Suppressor macrophage treated with lipopolysaccharide for 1 hour (primary cell): ENCODE measurements at regions not wholly inside any gene's neighbourhood (a gene's known extent, or its start where the extent isn't known, plus 50 kb on each side); places are given as distances from the start of the nearest gene placed in this dataset.

Experiments
- DNase-seq, 3 donors: peaks; one replicate each; pipeline ENCODE4 v3.0.0-alpha.2; 2020 to 2022

- no peak for DNase-seq
Measured at GRCh38 chr1:36572906-36573305, 90.2 kb upstream of the CSF3R start.

DNA sequence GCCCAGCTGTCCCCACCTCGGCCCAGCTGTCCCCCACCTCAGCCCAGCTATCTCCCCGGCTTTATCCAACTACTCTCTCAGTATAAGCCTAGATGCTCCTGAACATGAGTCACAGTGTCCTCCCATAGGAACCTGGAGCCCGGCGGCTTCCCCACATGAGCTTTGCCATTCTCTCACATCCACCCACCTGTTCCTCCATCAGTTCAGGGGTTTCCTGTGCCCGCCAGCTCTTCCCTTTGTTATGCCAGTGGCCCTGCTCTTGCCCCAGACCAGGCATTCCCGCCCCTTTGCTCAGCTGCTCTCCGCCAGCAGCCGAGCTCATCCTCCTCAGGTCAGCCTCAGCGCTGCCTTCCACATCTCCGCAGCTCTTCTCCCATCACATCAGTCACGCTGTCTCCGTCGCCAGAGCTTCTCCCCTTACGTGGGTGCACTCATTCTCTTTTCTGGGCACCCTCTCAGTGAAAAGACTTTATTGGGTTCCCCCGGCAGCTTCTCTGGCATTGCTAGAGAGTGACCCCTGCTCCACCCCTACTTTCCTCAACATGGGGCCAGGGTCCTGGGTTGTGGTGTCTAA lies 89.5 kb upstream of the CSF3R start:
- DNase-seq = no peak

GRCh38 chr1:36571106-36571505 lies 88.4 kb upstream of the CSF3R start:
- DNase-seq = no peak

DNA sequence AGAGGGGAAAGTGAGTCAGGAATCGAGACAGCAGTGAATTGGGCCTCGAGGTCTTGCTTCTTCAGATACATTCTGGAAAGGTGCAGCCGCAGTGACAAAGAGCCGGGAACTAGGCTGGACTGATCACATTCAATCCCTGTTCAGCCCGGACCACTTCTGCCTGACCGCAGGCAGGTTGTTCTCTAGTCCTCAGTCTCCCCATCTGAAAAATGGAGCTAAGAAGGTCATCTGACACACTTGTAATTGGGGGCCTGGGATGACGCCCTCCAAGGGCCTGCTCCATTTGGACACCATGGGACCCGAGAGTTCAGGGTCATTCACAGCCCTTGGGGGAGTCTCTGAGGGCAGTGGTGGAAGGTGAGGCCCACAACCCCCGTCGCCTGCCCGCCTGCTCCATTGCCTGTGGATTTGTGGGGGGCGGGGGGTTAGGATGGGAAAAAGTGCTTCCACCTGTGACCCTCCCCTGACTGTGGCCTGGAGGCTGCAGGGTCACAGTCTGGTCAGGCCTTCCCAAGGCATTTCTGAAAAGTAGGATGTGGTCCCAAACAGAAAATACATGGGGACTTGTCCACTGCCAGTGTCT lies 87.9 kb upstream of the CSF3R start:
- DNase-seq = no peak

- DNase-seq = no peak
Measured at GRCh38 chr1:36570006-36570405, 87.3 kb upstream of the CSF3R start.

DNA sequence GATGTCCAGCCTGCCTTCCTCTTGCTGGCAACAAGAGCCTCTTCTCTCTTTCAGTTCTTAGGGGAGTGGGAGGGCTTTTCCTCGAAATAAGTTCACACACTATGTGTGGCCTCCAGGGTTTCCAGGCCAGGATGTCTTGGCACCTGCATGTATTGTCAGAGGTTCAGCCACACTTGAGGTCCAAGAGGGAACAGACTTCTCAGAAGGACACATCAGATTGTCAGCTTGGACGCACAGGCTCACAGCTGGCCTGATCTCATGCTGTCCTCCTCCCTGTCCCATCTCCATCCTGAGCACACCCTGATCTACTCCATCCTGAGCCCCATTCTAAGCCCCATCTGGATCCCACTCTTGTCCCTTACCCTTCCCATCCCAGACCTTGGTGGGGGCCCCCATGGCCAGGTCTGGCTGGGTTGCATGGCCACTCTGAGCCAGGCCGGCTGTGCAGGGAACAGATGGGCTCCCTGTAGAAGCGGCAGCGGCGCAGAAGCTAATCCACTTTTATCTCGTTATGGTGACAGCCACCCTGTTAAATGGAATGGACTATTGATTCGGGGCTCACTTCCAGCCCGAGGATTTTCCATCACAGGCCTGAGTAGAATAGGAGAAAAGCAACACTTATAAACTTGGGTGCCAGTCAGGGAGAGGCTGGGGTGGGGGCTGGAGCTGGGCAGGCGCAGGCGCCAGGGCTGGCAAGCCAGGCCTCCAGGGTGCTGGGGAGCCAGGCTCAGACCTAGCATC lies 85.1 kb upstream of the CSF3R start:
- no peak for DNase-seq

- no peak for DNase-seq
Measured at GRCh38 chr1:36565576-36566501, 83.1 kb upstream of the CSF3R start.

DNA sequence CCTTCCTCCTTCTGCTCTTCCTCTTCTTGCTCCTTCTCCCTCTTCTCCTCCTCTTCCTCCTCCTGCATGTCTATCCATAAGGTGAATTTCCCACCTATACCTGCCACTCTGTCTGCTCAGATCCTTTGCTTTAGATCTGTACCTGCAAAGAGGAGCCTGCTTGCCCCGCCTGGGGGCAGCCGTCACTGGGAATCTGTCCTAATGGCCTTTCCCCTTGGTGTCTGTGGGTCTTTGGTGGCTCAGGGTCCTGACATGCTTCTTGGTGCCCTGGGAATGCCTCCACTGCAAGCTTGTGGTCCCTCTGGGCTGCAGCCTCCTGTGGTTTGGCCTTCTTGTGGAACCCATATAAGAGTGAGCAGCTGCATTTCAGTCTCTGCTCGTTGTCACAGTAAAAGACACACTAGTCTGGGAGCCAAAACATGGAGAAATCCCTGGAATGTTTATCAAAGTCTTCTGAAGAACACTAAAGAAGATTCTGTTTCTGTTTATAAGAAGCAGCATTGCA lies 79.5 kb upstream of the CSF3R start:
- no peak for DNase-seq

DNA sequence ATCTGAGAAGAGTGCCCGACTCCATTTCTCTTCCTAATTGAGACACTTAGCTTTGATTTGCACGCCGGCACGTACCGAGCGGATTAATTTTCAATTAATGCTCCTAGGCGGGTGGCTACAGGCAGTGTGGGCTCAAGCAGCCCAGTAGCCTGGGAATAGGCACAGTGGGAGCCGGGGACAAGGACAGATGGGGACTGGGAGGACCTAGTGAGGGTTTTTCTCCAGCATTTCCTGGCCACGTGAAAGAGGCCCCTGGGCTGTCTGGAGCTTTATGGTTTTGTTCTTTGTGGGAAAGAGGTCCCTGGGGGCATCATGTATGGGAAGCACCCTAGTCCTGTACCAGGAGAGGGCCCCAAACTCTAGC lies 78.6 kb upstream of the CSF3R start:
- no peak for DNase-seq

DNA sequence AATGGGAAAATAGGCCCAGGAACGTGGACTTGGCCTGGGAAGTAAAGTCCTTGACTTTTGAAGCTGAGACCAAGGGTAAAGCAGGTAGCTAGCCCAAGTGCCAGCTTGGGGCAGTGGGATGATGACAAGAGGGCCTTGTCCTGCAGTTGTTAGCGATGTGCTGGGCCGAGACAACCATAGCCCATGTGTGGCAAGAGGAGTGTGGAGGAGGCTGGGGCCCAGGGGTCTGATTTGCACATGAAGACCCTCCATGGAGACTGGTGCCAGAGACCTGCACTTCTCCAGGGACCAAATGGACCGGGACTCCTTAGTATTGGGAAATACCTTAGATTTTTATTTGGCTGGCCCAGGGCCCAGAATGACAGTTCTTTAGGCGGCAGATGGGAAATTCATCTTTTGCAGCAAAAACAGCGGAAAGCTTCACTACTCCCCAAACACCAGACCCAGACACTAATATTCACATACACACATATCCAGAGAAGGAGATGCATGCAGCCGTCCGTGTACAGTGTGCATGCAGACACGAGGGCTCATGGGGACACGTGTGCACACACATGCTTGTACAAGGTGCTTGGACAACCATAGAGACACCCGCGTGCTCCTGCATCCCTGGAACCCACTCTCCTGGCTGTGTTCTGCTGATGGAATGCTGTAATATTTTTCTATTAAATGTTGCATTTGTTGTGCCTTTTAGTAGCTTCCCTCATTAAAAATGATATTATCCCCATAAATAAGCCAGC lies 78.1 kb upstream of the CSF3R start:
- DNase-seq = no peak

DNA sequence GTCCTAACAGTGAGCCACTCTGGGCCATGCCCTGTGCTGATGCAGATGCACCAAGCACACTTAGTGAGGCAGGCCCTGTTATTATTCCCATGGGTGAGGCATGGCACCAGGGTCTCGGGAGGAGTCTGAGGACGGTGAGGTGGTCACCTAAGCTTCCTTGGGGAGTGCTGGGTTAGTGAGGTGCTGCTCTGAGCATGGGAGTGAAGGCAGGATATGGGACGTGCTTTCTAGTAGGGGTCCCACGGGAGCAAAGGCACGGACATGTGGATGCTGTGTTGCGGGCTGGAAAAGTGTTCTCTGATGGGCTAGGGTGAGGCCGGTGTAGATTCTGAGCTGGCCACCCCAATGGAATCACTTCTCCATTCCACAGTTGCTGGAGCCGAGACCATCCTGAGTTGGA lies 77.5 kb upstream of the CSF3R start:
- DNase-seq = no peak

DNA sequence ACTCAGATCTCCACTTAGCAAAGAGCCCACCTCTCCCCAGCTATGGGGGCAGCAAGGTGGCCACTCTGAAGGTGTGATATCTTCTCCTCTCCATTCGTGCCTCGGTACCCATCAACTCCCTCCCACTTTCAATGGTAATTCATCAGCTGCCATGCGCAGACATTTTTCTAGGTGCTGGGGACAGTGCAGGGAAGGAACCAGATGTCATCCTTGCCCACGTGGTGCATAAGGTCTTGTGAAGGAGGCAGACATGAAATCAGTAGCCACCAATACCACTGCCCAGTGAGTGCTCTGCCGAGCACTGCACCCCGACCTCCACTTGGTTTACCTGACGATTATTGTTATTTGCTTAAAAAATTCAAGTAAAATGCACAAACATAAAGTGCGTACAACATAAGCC lies 76.3 kb upstream of the CSF3R start:
- DNase-seq = no peak

GRCh38 chr1:36557041-36558000 lies 74.6 kb upstream of the CSF3R start:
- DNase-seq = no peak

DNA sequence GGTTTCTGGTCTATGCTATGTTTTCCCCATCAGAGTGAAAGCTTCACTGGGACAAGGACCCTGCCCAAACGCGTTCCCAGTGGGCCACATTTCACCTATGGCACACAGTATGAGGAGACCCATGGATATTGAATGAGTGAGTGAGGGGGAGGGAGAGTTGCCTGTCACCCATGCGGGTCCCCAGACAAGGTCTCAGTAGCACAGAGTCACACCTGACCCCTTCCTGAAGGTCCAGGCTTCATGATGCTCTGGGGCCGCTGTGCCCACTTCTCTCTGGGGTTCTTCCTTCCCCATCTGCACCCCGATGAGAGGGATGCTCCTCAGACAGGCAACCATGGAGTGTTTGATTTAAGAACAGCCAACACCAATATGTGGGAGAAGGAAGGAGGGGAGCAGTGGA lies 72.3 kb upstream of the CSF3R start:
- no peak for DNase-seq

GRCh38 chr1:36554323-36554628 lies 71.6 kb upstream of the CSF3R start:
- DNase-seq = no peak

- peak; percentile 71 to 86 (median 79) for DNase-seq
Measured at GRCh38 chr1:36553591-36554322, 71.0 kb upstream of the CSF3R start.

DNA sequence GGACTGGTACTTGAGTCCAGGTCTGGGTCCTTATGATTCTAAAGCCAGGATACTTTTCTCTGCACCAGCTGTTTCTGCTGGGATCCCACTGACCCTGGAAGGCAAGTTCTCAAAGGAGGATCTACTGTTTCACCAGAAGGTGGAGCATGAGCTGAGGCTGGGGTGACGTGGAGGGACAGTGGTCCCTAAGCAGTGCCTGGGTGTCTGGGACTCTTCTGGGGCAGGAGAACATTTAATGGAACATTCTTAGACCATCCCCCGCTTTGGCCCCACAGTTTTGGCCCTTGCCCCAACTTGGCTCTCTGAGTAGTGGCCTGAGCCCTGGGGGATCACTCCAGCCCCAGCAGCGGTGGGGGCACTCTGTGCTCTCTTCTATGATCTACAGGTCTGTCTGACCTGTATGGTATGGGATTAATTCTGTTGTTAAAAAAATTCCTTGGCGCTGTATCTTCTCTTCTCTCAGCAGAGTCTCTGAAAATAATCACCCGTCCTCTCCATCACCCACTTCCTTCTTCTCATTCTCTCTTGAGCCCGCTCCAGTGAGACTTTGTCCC lies 60.3 kb upstream of the CSF3R start:
- peak in 1 of 3 donors; percentile 10 for DNase-seq

DNA sequence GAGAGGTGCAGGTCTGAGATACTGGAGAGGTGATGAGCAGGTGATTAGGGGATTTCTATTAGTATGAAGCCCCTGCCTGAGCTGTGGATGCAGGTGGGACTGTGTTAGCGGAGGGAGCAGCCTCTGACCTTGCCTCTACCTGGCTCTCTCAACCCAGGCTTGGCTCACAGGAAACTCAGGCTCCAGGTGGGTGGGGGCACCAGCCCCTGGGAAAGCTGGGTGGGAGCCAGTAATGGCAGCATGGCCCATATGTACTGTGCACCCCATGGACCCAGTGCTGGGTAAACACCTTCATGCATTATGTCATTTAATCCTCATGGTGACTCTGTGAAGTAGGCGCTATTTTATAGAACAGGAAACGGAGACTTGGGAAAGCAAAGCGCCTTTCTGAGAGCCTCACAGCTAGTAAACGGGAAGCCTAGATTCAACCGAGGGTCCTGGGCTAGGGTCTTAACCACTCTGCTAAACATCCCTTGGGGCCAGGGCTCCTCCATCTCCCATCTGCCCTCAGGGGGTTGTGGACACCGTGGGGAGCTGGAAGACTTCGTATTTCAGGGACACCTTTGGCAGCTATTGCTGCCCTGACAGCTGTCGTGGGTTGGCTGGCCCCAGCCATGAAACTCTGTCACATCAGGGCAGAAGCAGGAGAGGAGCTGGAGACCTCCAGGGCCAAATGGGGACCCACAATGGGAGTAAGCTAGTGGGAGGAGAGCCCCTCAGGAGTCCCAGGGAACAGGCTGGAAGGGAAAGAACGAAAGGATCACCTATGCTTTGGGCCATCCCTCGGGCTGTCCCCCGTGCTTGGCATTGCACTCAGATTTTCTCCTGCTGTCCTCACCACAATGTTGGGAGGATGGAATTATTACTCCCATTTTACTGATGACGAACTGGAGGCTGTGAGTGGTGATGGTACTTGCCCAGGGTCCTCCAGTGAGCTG lies 59.6 kb upstream of the CSF3R start:
- no peak for DNase-seq

- no peak for DNase-seq
Measured at GRCh38 chr1:36540056-36540455, 57.3 kb upstream of the CSF3R start.
